GM18499 (cell line): ENCODE measurements at regions not wholly inside any gene's neighbourhood (a gene's known extent, or its start where the extent isn't known, plus 50 kb on each side); places are given as distances from the start of the nearest gene placed in this dataset.

ENCODE experiments used
- ATAC-seq: cut with Tn5 transposase; IDR thresholded peaks from one replicate; pipeline ENCODE4 v1.9.1; 2021; ENCODE audit warnings: moderate number of reproducible peaks; ENCODE audit not compliant: insufficient read depth, unreplicated experiment

GRCh38 chr7:13321316-13321715 lies 633.9 kb downstream of the ARL4A start:
- ATAC-seq, result no peak

- ATAC-seq, result no peak
These were observed 634.7 kb downstream of the ARL4A start for GRCh38 chr7:13322126-13322525.

- ATAC-seq, result no peak
These were observed 640.2 kb downstream of the ARL4A start for GRCh38 chr7:13327669-13328068.

- no peak for ATAC-seq
These were observed 645.9 kb downstream of the ARL4A start for GRCh38 chr7:13333371-13333770.

GRCh38 chr7:13336227-13336626 lies 648.8 kb downstream of the ARL4A start:
- ATAC-seq, result no peak

- no peak for ATAC-seq
These were observed 636.8 kb downstream of the ETV1 start for GRCh38 chr7:13352677-13353076.

- ATAC-seq, result no peak
These were observed 629.8 kb downstream of the ETV1 start for GRCh38 chr7:13359656-13360055.

- ATAC-seq, result no peak
These were observed 602.7 kb downstream of the ETV1 start for GRCh38 chr7:13386741-13387140.

GRCh38 chr7:13407911-13408310 lies 581.6 kb downstream of the ETV1 start:
- ATAC-seq, result no peak

- no peak for ATAC-seq
These were observed 578.3 kb downstream of the ETV1 start for GRCh38 chr7:13411151-13411550.

- ATAC-seq, result no peak
These were observed 577.8 kb downstream of the ETV1 start for GRCh38 chr7:13411636-13412035.

GRCh38 chr7:13414181-13414580 lies 575.3 kb downstream of the ETV1 start:
- no peak for ATAC-seq

- no peak for ATAC-seq
These were observed 574.8 kb downstream of the ETV1 start for GRCh38 chr7:13414661-13415107.

GRCh38 chr7:13416071-13416470 lies 573.4 kb downstream of the ETV1 start:
- no peak for ATAC-seq

- no peak for ATAC-seq
These were observed 572.9 kb downstream of the ETV1 start for GRCh38 chr7:13416544-13416943.

- ATAC-seq, result no peak
These were observed 568.7 kb downstream of the ETV1 start for GRCh38 chr7:13420726-13421125.

GRCh38 chr7:13421776-13422175 lies 567.7 kb downstream of the ETV1 start:
- no peak for ATAC-seq

- no peak for ATAC-seq
These were observed 555.5 kb downstream of the ETV1 start for GRCh38 chr7:13433946-13434345.

- no peak for ATAC-seq
These were observed 547.2 kb downstream of the ETV1 start for GRCh38 chr7:13442226-13442625.

GRCh38 chr7:13447637-13448036 lies 541.8 kb downstream of the ETV1 start:
- no peak for ATAC-seq

GRCh38 chr7:13448243-13448642 lies 541.2 kb downstream of the ETV1 start:
- no peak for ATAC-seq

- no peak for ATAC-seq
These were observed 540.0 kb downstream of the ETV1 start for GRCh38 chr7:13449460-13449859.

- ATAC-seq, result no peak
These were observed 534.4 kb downstream of the ETV1 start for GRCh38 chr7:13454916-13455592.
